Lower leg skin (tissue), 3 donors: ENCODE measurements at regions not wholly inside any gene's neighbourhood (a gene's known extent, or its start where the extent isn't known, plus 50 kb on each side); places are given as distances from the start of the nearest gene placed in this dataset.

Experiments
- CTCF ChIP-seq, 3 donors: fragments of 450-650 bp; IDR thresholded peaks; one replicate each; pipeline ENCODE4 v1.5.1; 2016; ENCODE audit warnings: antibody characterized with exemption in 3 of 3, mild to moderate bottlenecking in 3 of 3, moderate library complexity in 2 of 3
- POLR2A ChIP-seq, 2 donors: fragments of 450-650 bp; IDR thresholded peaks; one replicate each; pipeline ENCODE4 v1.6.1; 2016 to 2017; ENCODE audit warnings: antibody characterized with exemption in 2 of 2, mild to moderate bottlenecking in 1 of 2, moderate library complexity in 1 of 2

- no peak for TF ChIP-seq CTCF (IDR thresholded peaks at IDR 0.05)
- TF ChIP-seq POLR2A (IDR thresholded peaks at IDR 0.05) = no peak
These were observed 117.4 kb upstream of the LIMCH1 start for GRCh38 chr4:41420541-41420940.
